HFF-Myc (cell line): ENCODE measurements at regions not wholly inside any gene's neighbourhood (a gene's known extent, or its start where the extent isn't known, plus 50 kb on each side); places are given as distances from the start of the nearest gene placed in this dataset.
A peak's percentile ranks its signal among the peaks of the same experiment; 100 is the strongest.

Experiments used
- DNase-seq: peaks from one replicate; pipeline ENCODE4 v3.0.0-alpha.2; 2011; ENCODE audit warnings: low read depth; ENCODE audit errors: extremely low read depth
- H3K4me3 ChIP-seq: replicated peaks from 2 replicates; pipeline ENCODE4 v1.5.1; 2011; ENCODE audit warnings: low read depth, mild to moderate bottlenecking, control low read depth, low read length
- TF ChIP-seq, protein P1 (sequence below): IDR thresholded peaks from 2 replicates; pipeline ENCODE4 v1.5.1; 2012; ENCODE audit warnings: mild to moderate bottlenecking, low read depth, low read length, control low read depth; ENCODE audit errors: missing control alignments

DNA sequence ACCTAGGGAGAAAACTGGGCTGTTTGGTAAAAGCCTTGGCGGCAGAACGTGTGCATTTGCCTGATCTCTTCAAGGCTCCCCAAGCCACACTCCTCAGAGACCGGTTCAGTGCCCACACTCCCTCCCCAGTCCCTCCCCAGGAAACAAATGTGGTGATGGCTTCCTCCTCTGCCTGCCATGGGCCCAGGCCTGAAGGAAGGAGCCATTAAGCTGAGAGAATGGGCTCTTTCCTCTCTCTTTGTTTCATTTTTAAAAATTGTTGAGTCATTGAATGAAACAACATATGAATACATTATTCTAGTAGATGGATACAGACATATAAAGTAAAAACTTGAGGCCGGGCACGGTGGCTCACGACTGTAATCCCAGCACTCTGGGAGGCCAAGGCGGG lies 50.6 kb upstream of the YWHAQ start:
- TF ChIP-seq, protein P1, sequence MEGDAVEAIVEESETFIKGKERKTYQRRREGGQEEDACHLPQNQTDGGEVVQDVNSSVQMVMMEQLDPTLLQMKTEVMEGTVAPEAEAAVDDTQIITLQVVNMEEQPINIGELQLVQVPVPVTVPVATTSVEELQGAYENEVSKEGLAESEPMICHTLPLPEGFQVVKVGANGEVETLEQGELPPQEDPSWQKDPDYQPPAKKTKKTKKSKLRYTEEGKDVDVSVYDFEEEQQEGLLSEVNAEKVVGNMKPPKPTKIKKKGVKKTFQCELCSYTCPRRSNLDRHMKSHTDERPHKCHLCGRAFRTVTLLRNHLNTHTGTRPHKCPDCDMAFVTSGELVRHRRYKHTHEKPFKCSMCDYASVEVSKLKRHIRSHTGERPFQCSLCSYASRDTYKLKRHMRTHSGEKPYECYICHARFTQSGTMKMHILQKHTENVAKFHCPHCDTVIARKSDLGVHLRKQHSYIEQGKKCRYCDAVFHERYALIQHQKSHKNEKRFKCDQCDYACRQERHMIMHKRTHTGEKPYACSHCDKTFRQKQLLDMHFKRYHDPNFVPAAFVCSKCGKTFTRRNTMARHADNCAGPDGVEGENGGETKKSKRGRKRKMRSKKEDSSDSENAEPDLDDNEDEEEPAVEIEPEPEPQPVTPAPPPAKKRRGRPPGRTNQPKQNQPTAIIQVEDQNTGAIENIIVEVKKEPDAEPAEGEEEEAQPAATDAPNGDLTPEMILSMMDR: no peak
- DNase-seq: no peak
- no peak overlapping the region for H3K4me3 ChIP-seq

DNA sequence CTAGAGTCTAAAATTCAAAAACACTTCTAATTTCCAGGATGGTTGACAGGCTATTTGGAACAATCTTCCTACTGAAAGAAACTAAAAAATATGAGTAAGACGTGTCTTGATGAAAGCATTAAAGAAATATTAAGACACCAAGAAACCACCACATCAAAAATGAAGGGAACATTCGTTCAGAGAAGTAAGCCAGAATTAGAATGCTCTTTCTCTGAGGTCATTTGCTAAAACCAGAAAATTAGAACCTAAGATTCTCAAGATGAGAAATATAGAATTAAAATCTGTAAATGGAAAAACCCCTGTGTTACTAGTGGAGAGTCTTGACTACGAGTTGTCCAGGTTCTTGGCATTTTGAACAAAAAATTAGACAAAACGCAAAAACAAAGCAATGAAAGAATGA lies 54.8 kb upstream of the YWHAQ start:
- H3K4me3 ChIP-seq: no peak overlapping the region
- DNase-seq: no peak
- TF ChIP-seq, protein P1: no peak

DNA sequence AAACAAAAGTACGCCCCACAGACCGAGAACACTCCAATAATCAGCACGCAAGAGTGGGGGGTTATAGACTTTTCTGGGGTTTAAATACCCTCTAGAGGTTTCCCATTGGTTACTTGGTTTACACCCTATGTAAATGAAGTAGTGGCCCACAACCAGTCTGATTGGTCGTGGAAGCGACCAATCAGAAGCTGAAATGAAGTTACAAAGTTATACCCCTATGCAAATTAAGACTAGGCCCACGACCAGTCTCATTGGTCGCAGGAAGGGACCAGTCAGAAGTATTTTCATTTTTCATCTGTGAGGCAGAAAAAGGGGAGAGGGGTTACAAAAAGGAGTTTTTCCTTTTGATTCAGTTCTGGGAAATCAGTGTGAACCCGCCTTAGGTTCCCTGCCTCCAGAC lies 55.3 kb upstream of the YWHAQ start:
- no peak for DNase-seq
- TF ChIP-seq, protein P1: no peak
- no peak overlapping the region for H3K4me3 ChIP-seq

DNA sequence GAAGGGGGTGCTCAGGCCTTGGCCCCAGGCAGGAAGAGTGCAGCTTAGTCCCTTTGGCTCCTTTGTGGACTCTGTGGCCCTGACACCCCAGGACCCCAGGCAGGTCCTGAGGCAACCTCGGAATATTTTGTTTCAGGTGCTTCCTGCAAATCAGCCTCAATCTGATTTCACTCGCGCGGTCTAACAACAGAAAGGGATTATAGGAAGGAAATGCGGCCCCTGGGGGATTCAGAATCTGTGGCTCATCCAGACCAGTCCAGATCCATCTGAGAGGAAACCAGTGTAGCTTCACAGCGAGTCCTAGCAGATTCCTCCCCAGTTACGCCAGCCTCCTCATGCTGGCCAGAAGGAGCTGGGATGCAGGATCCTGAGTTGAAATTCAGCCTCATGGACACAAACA lies 59.5 kb upstream of the YWHAQ start:
- H3K4me3 ChIP-seq: no peak overlapping the region
- DNase-seq: peak; percentile 71
- TF ChIP-seq, protein P1: no peak

DNA sequence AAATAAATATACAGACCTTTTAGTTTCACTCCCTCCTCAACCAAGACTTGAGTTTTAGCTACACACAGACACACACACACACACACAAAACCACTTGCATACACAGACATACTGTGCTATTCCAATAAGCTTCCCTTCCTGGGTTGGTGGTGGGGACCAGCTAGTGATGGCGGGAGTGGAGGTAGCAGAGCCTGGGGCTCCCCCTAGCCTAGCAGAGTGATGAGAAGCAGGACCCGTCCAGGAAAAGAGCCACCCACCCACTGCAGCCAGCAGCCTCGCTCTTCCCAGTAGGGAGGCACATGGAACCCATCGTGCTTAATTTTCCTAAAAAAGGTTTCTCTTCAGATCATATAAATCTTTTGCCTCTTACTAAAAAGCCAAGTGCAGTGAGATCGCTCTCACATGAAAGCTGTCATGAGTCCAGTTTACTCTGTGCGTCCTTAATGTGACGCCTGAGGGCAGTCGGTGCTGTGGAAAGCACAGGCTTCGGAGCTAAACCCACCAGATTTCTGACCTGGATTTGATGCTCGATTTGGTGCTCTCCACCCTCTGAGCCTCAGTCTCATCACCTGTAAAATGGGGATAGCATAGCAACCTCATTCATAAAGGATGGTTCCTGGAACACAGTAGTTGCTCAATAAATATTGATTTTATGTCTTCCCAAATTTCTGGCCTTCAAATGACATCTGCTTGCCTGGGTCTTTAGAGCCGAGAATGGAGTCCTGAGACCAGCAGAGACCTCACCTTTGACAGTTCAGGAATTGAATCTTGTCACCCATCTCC lies 60.1 kb upstream of the YWHAQ start:
- no peak for DNase-seq
- TF ChIP-seq, protein P1: peak; percentile 11
- no peak overlapping the region for H3K4me3 ChIP-seq

DNA sequence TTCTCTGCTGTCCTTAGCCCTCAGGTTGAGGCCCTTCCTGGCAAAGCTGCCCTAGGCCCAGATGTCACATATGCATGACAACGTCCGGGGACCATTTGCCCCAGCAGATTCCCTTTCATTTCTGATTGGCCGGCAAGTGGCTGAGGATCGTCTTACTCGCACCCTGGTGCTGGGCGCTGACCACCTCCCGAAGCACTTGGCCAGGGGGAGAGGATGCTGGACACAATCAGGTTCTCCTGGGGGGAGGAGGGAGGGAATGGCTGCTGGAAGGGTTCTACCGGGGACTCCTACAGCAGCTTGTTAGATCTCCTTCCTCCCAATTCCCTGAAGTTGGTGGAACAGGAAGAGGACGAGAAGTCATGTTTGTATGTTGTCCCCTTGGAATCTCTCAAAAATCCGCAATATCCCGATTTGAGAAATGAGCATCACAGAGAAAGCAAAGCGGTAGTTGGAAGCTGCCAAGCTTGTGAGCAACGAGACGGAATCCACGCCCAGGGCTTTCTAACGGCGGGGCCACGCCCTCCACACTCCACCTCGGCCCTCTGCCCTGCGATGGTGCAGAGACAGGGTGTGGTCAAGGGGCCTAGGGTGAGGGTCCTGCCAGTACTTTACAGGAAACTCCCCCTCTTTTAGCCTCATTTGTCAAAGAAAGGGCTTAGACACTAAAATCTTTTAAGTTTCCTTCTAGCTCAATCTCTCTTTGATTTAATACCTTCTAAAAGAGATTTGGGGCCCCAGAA lies 61.8 kb upstream of the YWHAQ start:
- H3K4me3 ChIP-seq: no peak overlapping the region
- TF ChIP-seq, protein P1: no peak
- DNase-seq: no peak
